Neural progenitor cell (in vitro differentiated cells): ENCODE measurements at regions not wholly inside any gene's neighbourhood (a gene's known extent, or its start where the extent isn't known, plus 50 kb on each side); places are given as distances from the start of the nearest gene placed in this dataset.
A peak's percentile ranks its signal among the peaks of the same experiment; 100 is the strongest.

ENCODE experiments used
- DNase-seq: peaks from one replicate; pipeline ENCODE4 v3.0.0-alpha.2; 2016; ENCODE audit warnings: low spot score
- H2AFZ ChIP-seq: fragments of 200-600 bp; sonication (generic); replicated peaks from 2 replicates; pipeline ENCODE4 v1.6.1; 2016; ENCODE audit warnings: antibody characterized with exemption
- H3F3A ChIP-seq: fragments of 200-600 bp; sonication (generic); 2 replicates; pipeline ENCODE4 v1.6.1; 2016; ENCODE audit warnings: antibody characterized with exemption, low read depth
- H3K27ac ChIP-seq: fragments of 200-600 bp; sonication (generic); 2 replicates; pipeline ENCODE4 v1.5.1; 2016; ENCODE audit warnings: mild to moderate bottlenecking
- H3K27me3 ChIP-seq: fragments of 200-600 bp; sonication (generic); 2 replicates; pipeline ENCODE4 v1.6.1; 2016; ENCODE audit warnings: mild to moderate bottlenecking, moderate library complexity
- H3K36me3 ChIP-seq: fragments of 200-600 bp; sonication (generic); 2 replicates; pipeline ENCODE4 v1.5.1; 2016
- H3K4me1 ChIP-seq: fragments of 200-600 bp; sonication (generic); 2 replicates; pipeline ENCODE4 v1.6.1; 2016; ENCODE audit warnings: mixed run types
- H3K4me2 ChIP-seq: fragments of 200-600 bp; sonication (generic); 2 replicates; pipeline ENCODE4 v1.6.1; 2016
- H3K4me3 ChIP-seq: fragments of 200-600 bp; sonication (generic); 2 replicates; pipeline ENCODE4 v1.5.1; 2016
- H3K79me2 ChIP-seq: fragments of 200-600 bp; sonication (generic); 2 replicates; pipeline ENCODE4 v1.6.1; 2016; ENCODE audit warnings: low read depth
- H3K9ac ChIP-seq: fragments of 200-600 bp; sonication (generic); 2 replicates; pipeline ENCODE4 v1.6.1; 2016
- H3K9me3 ChIP-seq: fragments of 200-600 bp; sonication (generic); 2 replicates; pipeline ENCODE4 v1.5.1; 2016; ENCODE audit warnings: low read depth
- H4K20me1 ChIP-seq: fragments of 200-600 bp; sonication (generic); 2 replicates; pipeline ENCODE4 v1.6.1; 2016; ENCODE audit warnings: low read depth
- H3K27ac Mint-ChIP-seq: 3 replicates; pipeline ENCODE4 v1.8.0; 2021; ENCODE audit warnings: mixed read lengths
- H3K27me3 Mint-ChIP-seq: 2 replicates; pipeline ENCODE4 v1.8.0; 2022; ENCODE audit warnings: low read depth, mild to moderate bottlenecking, inconsistent platforms, moderate library complexity, mixed read lengths; ENCODE audit not compliant: insufficient read depth
- H3K36me3 Mint-ChIP-seq: 3 replicates; pipeline ENCODE4 v1.8.0; 2021; ENCODE audit warnings: mixed read lengths
- H3K4me1 Mint-ChIP-seq: 3 replicates; pipeline ENCODE4 v1.8.0; 2021; ENCODE audit warnings: mixed read lengths
- H3K4me3 Mint-ChIP-seq: 3 replicates; pipeline ENCODE4 v1.8.0; 2021; ENCODE audit warnings: mild to moderate bottlenecking, moderate library complexity, mixed read lengths
- H3K9me3 Mint-ChIP-seq: 3 replicates; pipeline ENCODE4 v1.8.0; 2020; ENCODE audit warnings: mixed read lengths
- CTCF ChIP-seq: fragments of 200-600 bp; sonication (generic); IDR thresholded peaks from 2 replicates; pipeline ENCODE4 v1.5.1; 2017; ENCODE audit warnings: antibody characterized with exemption, mild to moderate bottlenecking
- EZH2 ChIP-seq: fragments of 200-600 bp; sonication (generic); IDR thresholded peaks from 2 replicates; pipeline ENCODE4 v1.6.1; 2017; ENCODE audit warnings: antibody characterized with exemption, mild to moderate bottlenecking, moderate library complexity
- EZH2phosphoT487 ChIP-seq: fragments of 200-600 bp; sonication (generic); IDR thresholded peaks from 2 replicates; pipeline ENCODE4 v1.6.1; 2017; ENCODE audit warnings: antibody characterized with exemption

- no peak for DNase-seq
- Mint-ChIP-seq H3K27ac (no peak overlapping the region), H3K4me3 (no peak overlapping the region), H3K9me3 (peaks cover 24% of the 10 kb centered on the region), H3K4me1 (peaks cover 13% of the 10 kb centered on the region), H3K27me3 (peaks cover 2% of the 10 kb centered on the region), H3K36me3 (no peaks in the 10 kb centered on the region)
- H3K4me2 ChIP-seq = no peak overlapping the region
- H3K27ac ChIP-seq = no peak overlapping the region
- TF ChIP-seq CTCF (no peak), EZH2phosphoT487 (no peak), EZH2 (no peak)
- no peak overlapping the region for H3K4me3 ChIP-seq
- H3K79me2 ChIP-seq = no peaks in the 10 kb centered on the region
- H2AFZ ChIP-seq = no peak overlapping the region
- no peak overlapping the region for H3K9ac ChIP-seq
- H4K20me1 ChIP-seq = no peaks in the 10 kb centered on the region
- no peaks in the 10 kb centered on the region for H3F3A ChIP-seq
- no peaks in the 10 kb centered on the region for H3K27me3 ChIP-seq
- no peaks in the 10 kb centered on the region for H3K4me1 ChIP-seq
- no peaks in the 10 kb centered on the region for H3K9me3 ChIP-seq
- no peaks in the 10 kb centered on the region for H3K36me3 ChIP-seq
Observed at GRCh38 chr10:47150581-47150980, 149.4 kb upstream of the GDF10 start.

DNA sequence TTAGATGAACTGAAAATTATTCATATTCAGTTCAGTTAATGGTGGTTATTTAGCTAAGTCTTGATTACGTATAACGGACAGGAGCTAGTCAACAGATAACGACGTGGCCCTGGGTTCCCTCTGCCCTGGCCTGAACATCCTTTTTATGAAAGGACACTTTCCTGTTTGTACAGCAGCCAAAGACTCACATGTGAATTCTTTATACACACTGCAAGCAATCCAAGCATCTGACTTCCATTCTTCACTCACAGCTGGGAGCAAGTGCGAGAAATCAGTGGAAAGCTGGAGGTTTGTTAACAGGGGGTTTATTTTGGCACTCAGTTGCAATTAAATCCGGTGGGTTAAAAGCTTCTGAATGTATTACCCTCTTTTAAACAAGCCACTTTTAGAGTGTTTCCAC is 148.1 kb upstream of the GDF10 start:
- H3K4me1 Mint-ChIP-seq = peaks cover 11% of the 10 kb centered on the region
- H3K36me3 Mint-ChIP-seq = no peaks in the 10 kb centered on the region
- H4K20me1 ChIP-seq = no peaks in the 10 kb centered on the region
- H3F3A ChIP-seq = no peaks in the 10 kb centered on the region
- no peak overlapping the region for H3K27ac ChIP-seq
- no peak overlapping the region for H3K4me2 ChIP-seq
- H3K9me3 ChIP-seq = peaks cover 4% of the 10 kb centered on the region
- no peak overlapping the region for H3K4me3 Mint-ChIP-seq
- H2AFZ ChIP-seq = no peak overlapping the region
- no peaks in the 10 kb centered on the region for H3K27me3 ChIP-seq
- H3K9me3 Mint-ChIP-seq = peaks cover 32% of the 10 kb centered on the region
- H3K27ac Mint-ChIP-seq = no peak overlapping the region
- no peaks in the 10 kb centered on the region for H3K4me1 ChIP-seq
- no peaks in the 10 kb centered on the region for H3K36me3 ChIP-seq
- no peak overlapping the region for H3K9ac ChIP-seq
- DNase-seq = no peak
- H3K27me3 Mint-ChIP-seq = no peaks in the 10 kb centered on the region
- H3K4me3 ChIP-seq = no peak overlapping the region
- TF ChIP-seq CTCF = no peak
- TF ChIP-seq EZH2 = no peak
- TF ChIP-seq EZH2phosphoT487 = no peak
- H3K79me2 ChIP-seq = no peaks in the 10 kb centered on the region

- Histone ChIP-seq H3K9me3 (peaks cover 4% of the 10 kb centered on the region), H3K27ac (no peak overlapping the region), H2AFZ (no peak overlapping the region), H3K4me3 (no peak overlapping the region), H3K9ac (no peak overlapping the region), H3K27me3 (no peaks in the 10 kb centered on the region), H4K20me1 (no peaks in the 10 kb centered on the region), H3K79me2 (no peaks in the 10 kb centered on the region), H3F3A (no peaks in the 10 kb centered on the region), H3K4me1 (no peaks in the 10 kb centered on the region), H3K36me3 (no peaks in the 10 kb centered on the region), H3K4me2 (no peak overlapping the region)
- H3K4me3 Mint-ChIP-seq = no peak overlapping the region
- no peak for DNase-seq
- peak; percentile 43 for TF ChIP-seq CTCF
- TF ChIP-seq EZH2 = no peak
- no peak for TF ChIP-seq EZH2phosphoT487
- H3K9me3 Mint-ChIP-seq = peaks cover 32% of the 10 kb centered on the region
- H3K36me3 Mint-ChIP-seq = no peaks in the 10 kb centered on the region
- peaks cover 11% of the 10 kb centered on the region for H3K4me1 Mint-ChIP-seq
- peak overlapping the region; percentile 5 for H3K27ac Mint-ChIP-seq
- H3K27me3 Mint-ChIP-seq = no peaks in the 10 kb centered on the region
Observed at GRCh38 chr10:47152861-47153349, 147.1 kb upstream of the GDF10 start.
